DOHH2 (cell line): ENCODE measurements at regions not wholly inside any gene's neighbourhood (a gene's known extent, or its start where the extent isn't known, plus 50 kb on each side); places are given as distances from the start of the nearest gene placed in this dataset.
"Not testable (repeated sequence)": the region's sequence is repeated elsewhere in the genome, so short reads cannot be mapped to it uniquely, and the experiment has no call there.

Source experiments
- H3F3A ChIP-seq: fragments of 200-600 bp; sonication (generic), shearing (Covaris generic); 2 replicates; pipeline ENCODE4 v1.6.0; 2016; ENCODE audit warnings: antibody characterized with exemption, mild to moderate bottlenecking; ENCODE audit not compliant: control insufficient read depth, insufficient read depth
- H3K27ac ChIP-seq: fragments of 200-600 bp; sonication (generic); 2 replicates; pipeline ENCODE4 v1.5.1; 2014; ENCODE audit warnings: low read depth, mild to moderate bottlenecking, low read length, moderate library complexity
- H3K27me3 ChIP-seq: fragments of 200-600 bp; sonication (generic); 2 replicates; pipeline ENCODE4 v1.6.1; 2014; ENCODE audit warnings: mild to moderate bottlenecking, low read length, mixed read lengths; ENCODE audit not compliant: control insufficient read depth
- H3K36me3 ChIP-seq: fragments of 200-600 bp; sonication (generic); 2 replicates; pipeline ENCODE4 v1.6.1; 2014; ENCODE audit warnings: mild to moderate bottlenecking, low read length, moderate library complexity, mixed read lengths; ENCODE audit not compliant: control insufficient read depth
- H3K4me1 ChIP-seq: fragments of 200-600 bp; sonication (generic); 2 replicates; pipeline ENCODE4 v1.6.1; 2014; ENCODE audit warnings: mild to moderate bottlenecking, low read length, mixed read lengths; ENCODE audit not compliant: control insufficient read depth
- H3K4me2 ChIP-seq: fragments of 200-600 bp; sonication (generic); 2 replicates; pipeline ENCODE4 v1.6.0; 2014; ENCODE audit warnings: mild to moderate bottlenecking, low read length, moderate library complexity
- H3K4me3 ChIP-seq: fragments of 200-600 bp; sonication (generic); 2 replicates; pipeline ENCODE4 v1.5.1; 2014; ENCODE audit warnings: mild to moderate bottlenecking, low read length, mixed read lengths
- H3K79me2 ChIP-seq: fragments of 200-600 bp; sonication (generic); 2 replicates; pipeline ENCODE4 v1.6.1; 2014; ENCODE audit warnings: mild to moderate bottlenecking, low read length, mixed read lengths; ENCODE audit not compliant: control insufficient read depth
- H3K9me2 ChIP-seq: fragments of 200-600 bp; sonication (generic); replicated peaks from 2 replicates; pipeline ENCODE4 v1.6.1; 2014; ENCODE audit warnings: mild to moderate bottlenecking, low read length, mixed read lengths; ENCODE audit not compliant: control insufficient read depth
- H3K9me3 ChIP-seq: fragments of 200-600 bp; sonication (generic); 2 replicates; pipeline ENCODE4 v1.6.1; 2014; ENCODE audit warnings: antibody characterized with exemption, low read length, mixed read lengths; ENCODE audit not compliant: control insufficient read depth, insufficient read depth
- H4K20me1 ChIP-seq: fragments of 200-600 bp; sonication (generic); 2 replicates; pipeline ENCODE4 v1.6.0; 2014; ENCODE audit warnings: low read depth, mild to moderate bottlenecking, antibody characterized with exemption, low read length, moderate library complexity; ENCODE audit not compliant: control insufficient read depth, insufficient read depth
- CTCF ChIP-seq: fragments of 200-600 bp; sonication (generic); IDR thresholded peaks from one replicate; pipeline ENCODE4 v1.5.1; 2014; ENCODE audit warnings: antibody characterized with exemption, mild to moderate bottlenecking, low read depth, low read length; ENCODE audit not compliant: poor library complexity, severe bottlenecking
- EZH2phosphoT487 ChIP-seq: fragments of 200-600 bp; sonication (generic); IDR thresholded peaks from 2 replicates; pipeline ENCODE4 v1.6.1; 2017; ENCODE audit warnings: borderline replicate concordance, mild to moderate bottlenecking, antibody characterized with exemption, low read length, moderate library complexity, mixed read lengths

GRCh38 chr7:46603780-46604179 lies 682.7 kb upstream of the IGFBP3 start:
- Histone ChIP-seq H4K20me1 (no peaks in the 10 kb centered on the region), H3K4me2 (no peak overlapping the region), H3K79me2 (no peaks in the 10 kb centered on the region), H3K36me3 (no peaks in the 10 kb centered on the region), H3F3A (no peaks in the 10 kb centered on the region), H3K27ac (no peak overlapping the region), H3K9me3 (no peaks in the 10 kb centered on the region), H3K4me1 (no peaks in the 10 kb centered on the region), H3K4me3 (no peak overlapping the region), H3K9me2 (no peaks in the 10 kb centered on the region), H3K27me3 (no peaks in the 10 kb centered on the region)
- TF ChIP-seq EZH2phosphoT487, result no peak
- no peak for TF ChIP-seq CTCF

DNA sequence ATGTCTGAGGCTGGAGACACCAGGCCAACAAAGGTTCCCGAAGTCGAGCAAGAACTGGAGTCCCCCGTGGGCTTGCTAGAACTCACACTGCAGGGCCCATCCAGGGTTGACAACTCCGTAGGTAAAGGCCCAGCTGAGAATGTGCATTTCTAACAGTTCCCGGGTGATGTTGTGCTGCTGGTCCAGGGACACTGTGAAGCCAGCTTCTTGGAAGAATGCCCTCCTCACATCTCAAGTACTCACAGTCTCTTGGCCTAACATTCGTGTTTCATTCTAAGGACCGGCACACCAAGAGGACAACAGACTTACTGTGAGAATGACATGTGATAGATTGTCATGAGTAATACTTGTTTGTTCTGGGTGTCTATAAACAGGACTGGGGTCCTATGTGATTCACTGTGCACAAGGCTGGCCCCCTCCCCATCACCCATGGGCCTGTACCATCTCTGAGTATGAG lies 682.3 kb upstream of the IGFBP3 start:
- no peak overlapping the region for H3K27ac ChIP-seq
- H3F3A ChIP-seq, result no peaks in the 10 kb centered on the region
- no peaks in the 10 kb centered on the region for H4K20me1 ChIP-seq
- no peaks in the 10 kb centered on the region for H3K9me3 ChIP-seq
- no peaks in the 10 kb centered on the region for H3K36me3 ChIP-seq
- no peak overlapping the region for H3K4me3 ChIP-seq
- H3K9me2 ChIP-seq, result no peaks in the 10 kb centered on the region
- no peaks in the 10 kb centered on the region for H3K27me3 ChIP-seq
- TF ChIP-seq CTCF (no peak), EZH2phosphoT487 (no peak)
- H3K4me2 ChIP-seq, result no peak overlapping the region
- no peaks in the 10 kb centered on the region for H3K4me1 ChIP-seq
- H3K79me2 ChIP-seq, result no peaks in the 10 kb centered on the region

GRCh38 chr7:46600340-46600739 lies 679.3 kb upstream of the IGFBP3 start:
- no peak overlapping the region for H3K4me2 ChIP-seq
- TF ChIP-seq EZH2phosphoT487 (no peak), CTCF (no peak)
- no peaks in the 10 kb centered on the region for H3F3A ChIP-seq
- H3K36me3 ChIP-seq, result no peaks in the 10 kb centered on the region
- H3K27me3 ChIP-seq, result no peaks in the 10 kb centered on the region
- H3K9me2 ChIP-seq, result no peaks in the 10 kb centered on the region
- no peak overlapping the region for H3K27ac ChIP-seq
- H4K20me1 ChIP-seq, result no peaks in the 10 kb centered on the region
- H3K79me2 ChIP-seq, result no peaks in the 10 kb centered on the region
- no peak overlapping the region for H3K4me3 ChIP-seq
- H3K4me1 ChIP-seq, result no peaks in the 10 kb centered on the region
- no peaks in the 10 kb centered on the region for H3K9me3 ChIP-seq

DNA sequence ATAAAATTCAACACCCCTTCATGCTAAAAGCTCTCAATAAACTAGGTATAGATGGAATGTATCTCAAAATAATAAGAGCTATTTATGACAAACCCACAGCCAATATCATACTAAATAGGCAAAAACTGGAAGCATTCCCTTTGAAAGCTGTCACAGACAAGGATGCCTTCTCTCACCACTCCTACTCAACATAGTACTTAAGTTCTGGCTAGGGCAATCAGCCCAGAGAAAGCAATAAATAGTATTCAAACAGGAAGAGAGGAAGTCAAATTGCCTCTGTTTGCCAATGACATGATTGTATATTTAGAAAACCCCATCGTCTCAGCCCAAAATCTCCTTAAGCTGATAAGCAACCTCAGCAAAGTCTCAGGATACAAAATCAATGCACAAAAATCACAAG lies 673.8 kb upstream of the IGFBP3 start:
- H3K9me3 ChIP-seq, H3K4me2 ChIP-seq, H3K4me3 ChIP-seq, H4K20me1 ChIP-seq, H3K79me2 ChIP-seq, H3F3A ChIP-seq, H3K27ac ChIP-seq, H3K4me1 ChIP-seq, H3K9me2 ChIP-seq, H3K36me3 ChIP-seq, H3K27me3 ChIP-seq: not testable (repeated sequence)

DNA sequence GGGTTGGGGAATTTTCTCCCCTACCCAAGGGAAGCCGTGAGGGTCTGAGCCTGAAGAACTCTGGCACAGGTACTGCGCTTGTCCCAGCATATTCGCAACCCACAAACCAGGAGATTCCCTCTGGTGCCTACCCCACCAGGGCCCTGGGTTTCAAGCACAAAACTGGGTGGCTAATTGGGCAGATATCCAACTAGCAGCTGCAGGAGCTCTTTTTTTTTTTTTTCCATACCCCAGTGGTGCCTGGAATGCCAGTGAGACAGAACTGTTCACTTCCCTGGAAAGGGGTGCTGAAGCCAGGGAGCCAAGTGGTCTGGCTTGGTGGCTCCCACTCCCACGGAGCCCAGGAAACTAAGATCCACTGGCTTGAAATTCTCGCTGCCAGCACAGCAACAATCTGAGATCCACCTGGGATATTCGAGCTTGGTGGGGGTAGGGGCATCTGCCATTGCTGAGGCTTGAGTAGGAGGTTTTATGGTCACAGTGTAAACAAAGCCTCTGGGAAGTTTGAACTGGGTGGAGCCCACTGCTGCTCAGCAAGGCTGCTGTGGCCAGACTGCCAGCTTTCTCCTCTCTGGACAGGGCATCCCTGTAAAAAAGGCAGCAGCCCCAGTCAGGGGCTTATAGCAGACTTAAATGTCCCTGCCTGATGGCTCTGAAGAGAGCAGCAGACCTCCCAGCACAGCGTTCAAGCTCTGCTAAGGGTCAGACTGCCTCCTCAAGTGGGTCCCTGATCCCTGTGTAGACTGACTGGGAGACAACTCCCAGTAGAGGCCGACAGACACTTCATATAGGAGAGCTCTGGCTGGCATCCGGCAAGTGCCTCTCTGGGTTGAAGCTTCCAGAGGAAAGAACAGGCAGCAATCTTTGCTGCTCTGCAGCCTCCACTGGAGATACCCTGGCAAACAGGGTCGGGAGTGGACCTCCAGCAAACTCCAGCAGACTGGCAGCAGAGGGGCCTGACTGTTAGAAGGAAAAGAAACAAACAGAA lies 670.1 kb upstream of the IGFBP3 start:
- not testable (repeated sequence) for H3K4me1 ChIP-seq, H3K36me3 ChIP-seq, H3K27ac ChIP-seq, H3K27me3 ChIP-seq, H3F3A ChIP-seq, H3K4me3 ChIP-seq, H4K20me1 ChIP-seq, H3K9me3 ChIP-seq, H3K79me2 ChIP-seq, H3K4me2 ChIP-seq, H3K9me2 ChIP-seq
